ENCODE measurements at regions not wholly inside any gene's neighbourhood (a gene's known extent, or its start where the extent isn't known, plus 50 kb on each side); places are given as distances from the start of the nearest gene placed in this dataset.
A peak's percentile ranks its signal among the peaks of the same experiment; 100 is the strongest.
"Not testable (repeated sequence)": the region's sequence is repeated elsewhere in the genome, so short reads cannot be mapped to it uniquely, and the experiment has no call there.

GRCh38 chr3:152642658-152643057 is 192.3 kb upstream of the P2RY1 start:
- H3K4me1 Mint-ChIP-seq (ENCODE audit: low read depth), result no peaks in the 10 kb centered on the region
- H3K4me3 Mint-ChIP-seq, result no peak overlapping the region
- H3K27ac Mint-ChIP-seq, result no peak overlapping the region
- intact Hi-C loops (cut with micrococcal nuclease), result no loop called here
- H3K9me3 Mint-ChIP-seq, result peaks cover 6% of the 10 kb centered on the region
- no peaks in the 10 kb centered on the region for H3K36me3 Mint-ChIP-seq (ENCODE audit: low read depth)
- H3K27me3 Mint-ChIP-seq, result no peaks in the 10 kb centered on the region

- H3K9me3 Mint-ChIP-seq, result peaks cover 6% of the 10 kb centered on the region
- no peak overlapping the region for H3K4me3 Mint-ChIP-seq
- H3K27me3 Mint-ChIP-seq, result no peaks in the 10 kb centered on the region
- intact Hi-C loops (cut with micrococcal nuclease), result no loop called here
- no peak overlapping the region for H3K27ac Mint-ChIP-seq
- H3K4me1 Mint-ChIP-seq (ENCODE audit: low read depth), result no peaks in the 10 kb centered on the region
- H3K36me3 Mint-ChIP-seq (ENCODE audit: low read depth), result no peaks in the 10 kb centered on the region
Measured at GRCh38 chr3:152644478-152644877, 190.5 kb upstream of the P2RY1 start.

DNA sequence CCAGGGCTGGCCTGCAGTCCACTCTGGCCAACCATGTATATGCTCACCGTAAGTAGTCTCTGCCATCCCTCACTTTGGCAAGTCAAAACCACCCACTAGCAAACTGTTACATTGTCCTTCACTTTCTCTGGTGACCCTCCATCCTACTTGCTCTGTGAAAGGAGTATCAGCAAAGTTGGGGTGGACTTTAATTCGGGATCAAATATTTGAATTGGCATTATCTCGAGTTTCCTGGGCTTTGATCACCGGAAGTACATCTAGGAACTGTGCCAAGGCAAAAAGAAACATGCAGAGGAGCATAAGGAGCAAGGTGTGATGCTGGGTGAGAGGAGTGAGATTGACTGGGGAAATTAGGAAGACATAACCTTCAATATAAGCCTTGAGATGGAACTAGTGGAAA is 188.9 kb upstream of the P2RY1 start:
- Mint-ChIP-seq H3K4me3 (no peak overlapping the region), H3K27me3 (no peaks in the 10 kb centered on the region), H3K27ac (no peak overlapping the region), H3K9me3 (peaks cover 6% of the 10 kb centered on the region), H3K4me1 (ENCODE audit: low read depth) (no peaks in the 10 kb centered on the region), H3K36me3 (ENCODE audit: low read depth) (no peaks in the 10 kb centered on the region)
- intact Hi-C loops (cut with micrococcal nuclease), result no loop called here

GRCh38 chr3:152650177-152650576 is 184.8 kb upstream of the P2RY1 start:
- no peaks in the 10 kb centered on the region for H3K27me3 Mint-ChIP-seq
- H3K9me3 Mint-ChIP-seq, result no peaks in the 10 kb centered on the region
- H3K4me3 Mint-ChIP-seq, result no peak overlapping the region
- no peak overlapping the region for H3K27ac Mint-ChIP-seq
- intact Hi-C loops (cut with micrococcal nuclease), result no loop called here
- no peaks in the 10 kb centered on the region for H3K36me3 Mint-ChIP-seq (ENCODE audit: low read depth)
- H3K4me1 Mint-ChIP-seq (ENCODE audit: low read depth), result no peaks in the 10 kb centered on the region

DNA sequence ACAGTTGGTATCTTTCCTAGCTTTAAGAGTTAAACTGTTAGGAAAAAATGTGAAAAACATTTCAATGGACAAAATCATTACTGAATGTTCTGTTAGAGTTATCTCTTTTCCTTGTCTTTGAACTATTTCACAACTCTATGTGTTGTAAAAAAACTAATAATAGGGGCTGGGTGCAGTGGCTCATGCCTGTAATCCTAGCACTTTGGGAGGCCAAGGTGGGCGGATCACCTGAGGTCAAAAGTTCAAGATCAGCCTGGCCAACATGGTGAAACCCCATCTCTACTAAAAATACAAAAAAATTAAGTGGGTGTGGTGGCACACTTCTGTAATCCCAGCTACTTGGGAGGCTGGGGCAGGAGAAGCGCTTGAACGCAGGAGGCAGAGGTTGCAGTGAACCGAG is 184.0 kb upstream of the P2RY1 start:
- H3K4me3 Mint-ChIP-seq, result not testable (repeated sequence)

GRCh38 chr3:152656214-152656971 is 178.5 kb upstream of the P2RY1 start:
- peak overlapping the region; percentile 50 for H3K27ac Mint-ChIP-seq
- peak overlapping the region; percentile 39 for H3K4me3 Mint-ChIP-seq
- intact Hi-C loops (cut with micrococcal nuclease), result no loop called here
- no peaks in the 10 kb centered on the region for H3K36me3 Mint-ChIP-seq (ENCODE audit: low read depth)
- no peaks in the 10 kb centered on the region for H3K27me3 Mint-ChIP-seq
- no peaks in the 10 kb centered on the region for H3K4me1 Mint-ChIP-seq (ENCODE audit: low read depth)
- peaks cover 9% of the 10 kb centered on the region for H3K9me3 Mint-ChIP-seq

More for the DNA sequence above, 184.0 kb upstream of the P2RY1 start:
- H3K4me1 Mint-ChIP-seq (ENCODE audit: low read depth); H3K27me3 Mint-ChIP-seq; intact Hi-C loops (cut with micrococcal nuclease); H3K36me3 Mint-ChIP-seq (ENCODE audit: low read depth); H3K9me3 Mint-ChIP-seq; H3K27ac Mint-ChIP-seq: not testable (repeated sequence)

GRCh38 chr3:152656972-152657355 is 178.0 kb upstream of the P2RY1 start:
- H3K4me3 Mint-ChIP-seq, result no peak overlapping the region
- intact Hi-C loops (cut with micrococcal nuclease), result no loop called here
- H3K9me3 Mint-ChIP-seq, result peaks cover 13% of the 10 kb centered on the region
- H3K4me1 Mint-ChIP-seq (ENCODE audit: low read depth), result no peaks in the 10 kb centered on the region
- no peaks in the 10 kb centered on the region for H3K36me3 Mint-ChIP-seq (ENCODE audit: low read depth)
- H3K27ac Mint-ChIP-seq, result peak overlapping the region; percentile 50
- no peaks in the 10 kb centered on the region for H3K27me3 Mint-ChIP-seq

GRCh38 chr3:152658977-152659720 is 175.8 kb upstream of the P2RY1 start:
- Mint-ChIP-seq H3K4me1 (ENCODE audit: low read depth) (no peaks in the 10 kb centered on the region), H3K36me3 (ENCODE audit: low read depth) (no peaks in the 10 kb centered on the region), H3K27ac (no peak overlapping the region), H3K27me3 (no peaks in the 10 kb centered on the region), H3K9me3 (peaks cover 13% of the 10 kb centered on the region), H3K4me3 (no peak overlapping the region)
- intact Hi-C loops (cut with micrococcal nuclease), result no loop called here

GRCh38 chr3:152662157-152662556 is 172.8 kb upstream of the P2RY1 start:
- no peaks in the 10 kb centered on the region for H3K36me3 Mint-ChIP-seq (ENCODE audit: low read depth)
- no peak overlapping the region for H3K4me3 Mint-ChIP-seq
- no peak overlapping the region for H3K27ac Mint-ChIP-seq
- H3K9me3 Mint-ChIP-seq, result peaks cover 13% of the 10 kb centered on the region
- intact Hi-C loops (cut with micrococcal nuclease), result no loop called here
- no peaks in the 10 kb centered on the region for H3K27me3 Mint-ChIP-seq
- H3K4me1 Mint-ChIP-seq (ENCODE audit: low read depth), result peaks cover 5% of the 10 kb centered on the region

DNA sequence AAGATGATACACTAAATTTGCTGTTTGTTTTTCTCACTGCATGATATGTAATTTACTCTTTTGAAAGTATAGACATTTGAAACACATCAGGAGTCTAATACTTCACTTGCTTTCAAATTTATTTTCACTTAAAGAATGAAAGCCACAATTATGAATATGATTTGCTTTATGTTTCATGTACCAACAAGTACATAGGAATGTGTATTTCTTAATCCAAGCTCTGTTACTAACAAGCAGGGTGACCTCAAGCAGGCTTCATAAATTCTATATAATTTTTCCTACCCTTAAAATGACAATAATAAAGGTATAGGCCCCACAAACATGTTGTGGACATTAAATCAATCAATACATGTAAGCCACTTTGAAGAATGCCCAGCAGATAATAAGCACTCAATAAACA is 170.2 kb upstream of the P2RY1 start:
- intact Hi-C loops (cut with micrococcal nuclease), result no loop called here
- Mint-ChIP-seq H3K36me3 (ENCODE audit: low read depth) (no peaks in the 10 kb centered on the region), H3K4me3 (no peak overlapping the region), H3K27me3 (no peaks in the 10 kb centered on the region), H3K9me3 (peaks cover 13% of the 10 kb centered on the region), H3K4me1 (ENCODE audit: low read depth) (peaks cover 5% of the 10 kb centered on the region), H3K27ac (no peak overlapping the region)

DNA sequence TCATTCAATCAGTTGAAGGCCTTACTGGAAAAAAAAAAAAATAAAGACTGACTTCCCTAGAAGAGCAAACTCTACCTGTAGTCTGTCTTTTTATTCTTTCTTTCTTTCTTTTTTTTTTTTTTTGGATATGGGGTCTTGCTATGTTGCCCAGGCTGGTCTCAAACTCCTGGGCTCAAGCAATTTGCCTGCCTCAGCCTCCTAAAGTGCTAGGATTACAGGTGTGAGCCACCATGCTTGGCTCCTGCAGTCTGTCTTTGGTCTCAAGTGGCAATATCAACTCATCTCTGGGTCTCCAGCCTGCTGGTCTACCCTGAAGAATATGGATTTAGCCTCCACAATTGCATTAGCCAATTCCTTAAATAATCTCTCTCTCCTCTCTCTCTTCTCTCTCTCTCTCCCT is 167.7 kb upstream of the P2RY1 start:
- Mint-ChIP-seq H3K4me1 (ENCODE audit: low read depth) (peaks cover 18% of the 10 kb centered on the region), H3K4me3 (no peak overlapping the region), H3K27ac (no peak overlapping the region), H3K9me3 (no peaks in the 10 kb centered on the region), H3K27me3 (no peaks in the 10 kb centered on the region), H3K36me3 (ENCODE audit: low read depth) (no peaks in the 10 kb centered on the region)
- intact Hi-C loops (cut with micrococcal nuclease), result no loop called here

DNA sequence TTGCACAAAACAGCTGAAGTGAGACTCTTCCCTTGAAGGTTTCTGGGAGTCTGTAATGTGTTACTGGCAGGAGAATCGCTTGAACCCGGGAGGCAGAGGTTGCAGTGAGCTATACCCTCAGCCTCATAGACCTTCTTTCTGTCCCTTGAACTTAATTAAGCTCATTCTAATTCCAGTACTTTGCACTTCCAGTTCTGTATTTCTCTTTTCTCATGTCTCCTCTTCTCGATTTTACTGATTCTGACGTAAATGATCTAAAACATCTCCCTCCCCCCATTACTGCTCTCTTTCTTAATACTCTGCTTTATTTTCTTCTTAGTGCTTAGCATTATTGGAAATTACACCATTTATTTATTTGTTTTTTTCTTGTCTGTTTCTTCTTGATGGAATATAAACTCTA is 165.4 kb upstream of the P2RY1 start:
- no peak overlapping the region for H3K4me3 Mint-ChIP-seq
- no peaks in the 10 kb centered on the region for H3K36me3 Mint-ChIP-seq (ENCODE audit: low read depth)
- peaks cover 19% of the 10 kb centered on the region for H3K4me1 Mint-ChIP-seq (ENCODE audit: low read depth)
- H3K9me3 Mint-ChIP-seq, result no peaks in the 10 kb centered on the region
- intact Hi-C loops (cut with micrococcal nuclease), result no loop called here
- H3K27ac Mint-ChIP-seq, result no peak overlapping the region
- H3K27me3 Mint-ChIP-seq, result no peaks in the 10 kb centered on the region

- Mint-ChIP-seq H3K36me3 (ENCODE audit: low read depth) (no peaks in the 10 kb centered on the region), H3K27me3 (no peaks in the 10 kb centered on the region), H3K4me3 (no peak overlapping the region), H3K27ac (no peak overlapping the region), H3K4me1 (ENCODE audit: low read depth) (peaks cover 14% of the 10 kb centered on the region), H3K9me3 (no peaks in the 10 kb centered on the region)
- intact Hi-C loops (cut with micrococcal nuclease), result no loop called here
Measured at GRCh38 chr3:152671446-152672319, 163.2 kb upstream of the P2RY1 start.

DNA sequence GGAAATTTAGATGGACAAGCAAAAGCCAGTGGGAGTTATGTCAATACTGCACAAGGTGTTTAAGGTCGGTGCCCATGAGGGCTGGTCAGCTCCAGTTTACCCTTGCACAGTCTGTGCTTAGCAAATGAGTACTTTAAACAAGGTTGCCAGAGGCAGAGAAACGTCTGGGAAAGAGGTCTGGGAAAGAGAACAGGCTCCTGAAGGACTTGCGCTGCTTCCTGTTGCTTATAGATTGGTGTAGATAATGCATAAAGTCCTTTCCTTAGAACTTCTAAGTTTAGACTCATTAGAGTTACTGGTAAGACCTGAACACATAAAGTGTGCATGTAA is 162.6 kb upstream of the P2RY1 start:
- Mint-ChIP-seq H3K4me1 (ENCODE audit: low read depth) (peaks cover 14% of the 10 kb centered on the region), H3K4me3 (no peak overlapping the region), H3K36me3 (ENCODE audit: low read depth) (no peaks in the 10 kb centered on the region), H3K27me3 (no peaks in the 10 kb centered on the region), H3K9me3 (no peaks in the 10 kb centered on the region), H3K27ac (no peak overlapping the region)
- intact Hi-C loops (cut with micrococcal nuclease), result no loop called here

Data from dendritic cell treated with granulocyte-macrophage colony-stimulating factor and Interleukin-4, amounts not matched to agents 40 ng/mL and 50 ng/mL, for 4 days (primary cell).